Neuronal stem cell (in vitro differentiated cells): ENCODE measurements at regions not wholly inside any gene's neighbourhood (a gene's known extent, or its start where the extent isn't known, plus 50 kb on each side); places are given as distances from the start of the nearest gene placed in this dataset.

Experiments
- DNase-seq: peaks from one replicate; pipeline ENCODE4 v3.0.0-alpha.2; 2013; ENCODE audit warnings: low spot score
- H2AFZ ChIP-seq: one replicate; pipeline ENCODE4 v1.6.1; 2013; ENCODE audit warnings: mild to moderate bottlenecking, low read length, inconsistent platforms
- H2AK5ac ChIP-seq: 2 replicates; pipeline ENCODE4 v1.6.1; 2013; ENCODE audit warnings: low read depth, mild to moderate bottlenecking, inconsistent platforms, low read length, moderate library complexity, mixed read lengths
- H2BK120ac ChIP-seq: 2 replicates; pipeline ENCODE4 v1.6.1; 2013; ENCODE audit warnings: low read depth, mild to moderate bottlenecking, inconsistent platforms, low read length, moderate library complexity, mixed read lengths
- H2BK12ac ChIP-seq: one replicate; pipeline ENCODE4 v1.6.1; 2013; ENCODE audit warnings: low read length, inconsistent platforms
- H2BK15ac ChIP-seq: 2 replicates; pipeline ENCODE4 v1.6.1; 2013; ENCODE audit warnings: mild to moderate bottlenecking, low read length, inconsistent platforms, mixed read lengths
- H2BK5ac ChIP-seq: one replicate; pipeline ENCODE4 v1.6.1; 2013; ENCODE audit warnings: inconsistent platforms, mild to moderate bottlenecking, low read length, moderate library complexity
- H3K14ac ChIP-seq: one replicate; pipeline ENCODE4 v1.6.1; 2013; ENCODE audit warnings: low read length, inconsistent platforms
- H3K18ac ChIP-seq: 2 replicates; pipeline ENCODE4 v1.6.1; 2013; ENCODE audit warnings: low read length, inconsistent platforms
- H3K23ac ChIP-seq: 2 replicates; pipeline ENCODE4 v1.6.1; 2013; ENCODE audit warnings: low read depth, mild to moderate bottlenecking, mixed read lengths, low read length, inconsistent platforms; ENCODE audit not compliant: poor library complexity
- H3K27ac ChIP-seq: replicated peaks from 3 replicates; pipeline ENCODE4 v1.5.1; 2013; ENCODE audit warnings: low read length, inconsistent platforms
- H3K27me3 ChIP-seq, 3 experiments: 2 replicates each; pipeline ENCODE4 v1.6.1; 2013; ENCODE audit warnings: low read length in 3 of 3, mild to moderate bottlenecking in 2 of 3, inconsistent platforms in 1 of 3, low read depth in 1 of 3, mixed read lengths in 1 of 3, moderate library complexity in 1 of 3; ENCODE audit not compliant: control insufficient read depth in 3 of 3, insufficient read depth in 3 of 3
- H3K36me3 ChIP-seq, 2 donors: replicated peaks in 1 of 2; 2 replicates each; pipeline ENCODE4 v1.6.1; 2013; ENCODE audit warnings: low read length in 2 of 2; ENCODE audit not compliant: control insufficient read depth in 2 of 2, insufficient read depth in 2 of 2
- H3K4ac ChIP-seq: 2 replicates; pipeline ENCODE4 v1.6.1; 2013; ENCODE audit warnings: inconsistent platforms, mild to moderate bottlenecking, low read length, moderate library complexity
- H3K4me1 ChIP-seq, 2 donors: 1 replicate in 1 of 2; 2 replicates in 1 of 2; pipeline ENCODE4 v1.6.1; 2013; ENCODE audit warnings: low read length in 2 of 2, low read depth in 1 of 2; ENCODE audit not compliant: control insufficient read depth in 2 of 2, insufficient read depth in 1 of 2
- H3K4me2 ChIP-seq: one replicate; pipeline ENCODE4 v1.6.1; 2013; ENCODE audit warnings: mild to moderate bottlenecking, low read length, inconsistent platforms; ENCODE audit not compliant: insufficient read depth, poor library complexity, severe bottlenecking
- H3K4me3 ChIP-seq, 2 donors: 2 replicates each; pipeline ENCODE4 v1.5.1; 2013; ENCODE audit warnings: low read length in 2 of 2, mild to moderate bottlenecking in 2 of 2, inconsistent platforms in 1 of 2, moderate library complexity in 1 of 2
- H3K79me1 ChIP-seq: one replicate; pipeline ENCODE4 v1.6.1; 2013; ENCODE audit warnings: low read depth, mild to moderate bottlenecking, inconsistent platforms, low read length, moderate library complexity
- H3K9ac ChIP-seq: one replicate; pipeline ENCODE4 v1.6.1; 2013; ENCODE audit warnings: mild to moderate bottlenecking, low read depth, low read length, inconsistent platforms; ENCODE audit not compliant: poor library complexity
- H3K9me3 ChIP-seq, 2 donors: replicated peaks in 1 of 2; 2 replicates each; pipeline versions ENCODE3 to v1.6.1; 2013; ENCODE audit warnings: low read length in 2 of 2, mild to moderate bottlenecking in 2 of 2, inconsistent platforms in 1 of 2, low read depth in 1 of 2, mixed read lengths in 1 of 2, moderate library complexity in 1 of 2; ENCODE audit not compliant: control insufficient read depth in 2 of 2, insufficient read depth in 1 of 2
- H4K8ac ChIP-seq: one replicate; pipeline ENCODE4 v1.6.1; 2013; ENCODE audit warnings: low read depth, mild to moderate bottlenecking, inconsistent platforms, low read length, moderate library complexity
- H4K91ac ChIP-seq: one replicate; pipeline ENCODE4 v1.6.1; 2013; ENCODE audit warnings: low read length, low read depth, mild to moderate bottlenecking, inconsistent platforms; ENCODE audit not compliant: poor library complexity
- WGBS, 2 donors: extraction: QIAGEN DNeasy Blood & Tissue Kit; methylation state at CpG; one replicate each; pipeline ENCODE4 v1.1.7; 2013; ENCODE audit warnings: missing lambda C conversion rate in 2 of 2, mixed read lengths in 1 of 2; ENCODE audit not compliant: insufficient read length in 2 of 2, insufficient replicate concordance in 1 of 2; ENCODE audit errors: extremely low coverage in 2 of 2; 5-methylcytosine and 5-hydroxymethylcytosine counted together

- Histone ChIP-seq H3K27me3 (peaks cover 0 to 15% (median 0%) of the 10 kb centered on the region in 3 experiments), H3K27ac (no peak overlapping the region), H2AK5ac (no peak overlapping the region), H3K4me1 (peaks cover 8 to 9% of the 10 kb centered on the region in 2 donors), H3K4ac (no peak overlapping the region), H3K14ac (no peak overlapping the region), H3K4me2 (no peak overlapping the region), H3K23ac (no peak overlapping the region), H2BK5ac (no peak overlapping the region), H3K9ac (no peak overlapping the region), H3K9me3 (peaks cover 3 to 4% of the 10 kb centered on the region in 2 donors), H3K36me3 (no peaks in the 10 kb centered on the region), H4K8ac (no peak overlapping the region), H2AFZ (no peak overlapping the region), H2BK120ac (no peak overlapping the region), H2BK12ac (no peak overlapping the region), H2BK15ac (no peak overlapping the region), H3K79me1 (no peaks in the 10 kb centered on the region), H4K91ac (no peak overlapping the region), H3K18ac (no peak overlapping the region), H3K4me3 (no peak overlapping the region)
- WGBS, 2 donors: no CpG with 5 or more reads among the region's 3 CpGs
- DNase-seq: no peak
These were observed 52.9 kb downstream of the ZBTB9 start for GRCh38 chr6:33507261-33507660.

GRCh38 chr6:33508935-33509926 is 54.9 kb downstream of the ZBTB9 start:
- no peak overlapping the region for H3K27ac ChIP-seq
- H3K79me1 ChIP-seq: no peaks in the 10 kb centered on the region
- H3K9ac ChIP-seq: no peak overlapping the region
- no peak for DNase-seq
- H2AK5ac ChIP-seq: no peak overlapping the region
- H3K4me2 ChIP-seq: no peak overlapping the region
- no peaks in the 10 kb centered on the region for H3K36me3 ChIP-seq
- no peak overlapping the region for H3K14ac ChIP-seq
- WGBS, 2 donors: no CpG with 5 or more reads among the region's 16 CpGs
- no peak overlapping the region for H2BK120ac ChIP-seq
- no peak overlapping the region for H2BK12ac ChIP-seq
- H4K91ac ChIP-seq: no peak overlapping the region
- no peak overlapping the region for H2BK5ac ChIP-seq
- H3K27me3 ChIP-seq: peaks cover 0 to 26% (median 0%) of the 10 kb centered on the region in 3 experiments
- peak overlapping the region; percentile 56 for H2AFZ ChIP-seq
- H3K4me1 ChIP-seq: peaks cover 9 to 11% of the 10 kb centered on the region in 2 donors
- no peak overlapping the region for H3K4ac ChIP-seq
- peak overlapping the region in 1 of 2 donors; percentile 49 for H3K4me3 ChIP-seq
- peaks cover 0 to 2% of the 10 kb centered on the region in 2 donors for H3K9me3 ChIP-seq
- no peak overlapping the region for H4K8ac ChIP-seq
- H2BK15ac ChIP-seq: no peak overlapping the region
- H3K23ac ChIP-seq: no peak overlapping the region
- H3K18ac ChIP-seq: peak overlapping the region; percentile 5

- H3K14ac ChIP-seq: no peak overlapping the region
- H3K23ac ChIP-seq: no peak overlapping the region
- no peak overlapping the region for H2BK12ac ChIP-seq
- no peak overlapping the region for H2BK120ac ChIP-seq
- H3K9ac ChIP-seq: peak overlapping the region; percentile 50
- DNase-seq: no peak
- no peak overlapping the region for H2BK15ac ChIP-seq
- H3K4ac ChIP-seq: no peak overlapping the region
- no CpG with 5 or more reads among the region's 1 CpG for WGBS, 2 donors
- no peak overlapping the region for H4K8ac ChIP-seq
- no peak overlapping the region for H2AFZ ChIP-seq
- no peak overlapping the region for H2BK5ac ChIP-seq
- H3K36me3 ChIP-seq: no peaks in the 10 kb centered on the region
- no peak overlapping the region for H3K27ac ChIP-seq
- no peak overlapping the region for H4K91ac ChIP-seq
- H3K4me2 ChIP-seq: no peak overlapping the region
- H3K9me3 ChIP-seq: no peaks in the 10 kb centered on the region
- H3K4me1 ChIP-seq: peaks cover 0 to 11% of the 10 kb centered on the region in 2 donors
- H3K18ac ChIP-seq: no peak overlapping the region
- no peak overlapping the region for H3K4me3 ChIP-seq
- no peaks in the 10 kb centered on the region for H3K79me1 ChIP-seq
- no peak overlapping the region for H2AK5ac ChIP-seq
- peaks cover 0 to 28% (median 0%) of the 10 kb centered on the region in 3 experiments for H3K27me3 ChIP-seq
These were observed 58.8 kb downstream of the ZBTB9 start for GRCh38 chr6:33513213-33513612.

GRCh38 chr6:33516726-33517125 is 62.4 kb downstream of the ZBTB9 start:
- no peak overlapping the region for H3K27ac ChIP-seq
- no peak overlapping the region for H2BK120ac ChIP-seq
- no peak overlapping the region for H4K8ac ChIP-seq
- peaks cover 0 to 13% (median 0%) of the 10 kb centered on the region in 3 experiments for H3K27me3 ChIP-seq
- no peak overlapping the region for H4K91ac ChIP-seq
- no peak overlapping the region for H3K9ac ChIP-seq
- H2AK5ac ChIP-seq: no peak overlapping the region
- H3K18ac ChIP-seq: no peak overlapping the region
- no peak overlapping the region for H3K4ac ChIP-seq
- H3K4me2 ChIP-seq: no peak overlapping the region
- no peaks in the 10 kb centered on the region for H3K36me3 ChIP-seq
- peaks cover 0 to 5% of the 10 kb centered on the region in 2 donors for H3K4me1 ChIP-seq
- no peak for DNase-seq
- H3K4me3 ChIP-seq: no peak overlapping the region
- H3K9me3 ChIP-seq: no peaks in the 10 kb centered on the region
- no peak overlapping the region for H3K23ac ChIP-seq
- no peak overlapping the region for H3K14ac ChIP-seq
- no peak overlapping the region for H2BK5ac ChIP-seq
- no peaks in the 10 kb centered on the region for H3K79me1 ChIP-seq
- no peak overlapping the region for H2BK15ac ChIP-seq
- H2AFZ ChIP-seq: no peak overlapping the region
- no CpG with 5 or more reads among the region's 4 CpGs for WGBS, 2 donors
- H2BK12ac ChIP-seq: peak overlapping the region; percentile 43
